ENCODE measurements at regions not wholly inside any gene's neighbourhood (a gene's known extent, or its start where the extent isn't known, plus 50 kb on each side); places are given as distances from the start of the nearest gene placed in this dataset.

DNA sequence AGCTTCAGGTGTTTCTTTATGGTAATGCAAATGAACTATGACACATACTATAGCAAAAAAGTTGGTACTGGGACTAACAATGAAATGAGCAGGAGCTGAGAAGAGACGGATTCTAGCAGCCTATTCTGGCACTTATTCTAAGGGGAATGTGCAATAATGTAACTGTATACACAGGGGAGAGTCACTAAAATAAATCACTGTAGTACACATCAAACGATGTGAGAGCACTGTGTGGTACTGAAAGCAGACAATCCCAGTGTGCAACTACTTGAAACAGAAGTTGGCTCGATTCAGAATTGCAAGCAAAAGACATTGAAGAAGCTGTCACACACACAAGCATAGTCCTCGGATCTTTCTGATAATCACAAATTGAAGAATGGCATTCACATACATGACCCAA lies 1713.0 kb upstream of the CDH9 start:
- Histone ChIP-seq H3K27me3 (ENCODE audit: low read depth, low read length) (no peaks in the 10 kb centered on the region), H3K27ac (ENCODE audit: low read length) (no peak overlapping the region), H3K36me3 (ENCODE audit: control insufficient read depth in 1 of 2, insufficient read depth in 2 of 2, low read length in 2 of 2) (no peaks in the 10 kb centered on the region), H3K4me3 (ENCODE audit: low read depth in 1 of 2, low read length in 2 of 2) (no peak overlapping the region), H3K4me1 (ENCODE audit: control insufficient read depth in 1 of 2, insufficient read depth in 2 of 2, low read length in 2 of 2) (no peaks in the 10 kb centered on the region), H3K9me3 (ENCODE audit: control insufficient read depth in 1 of 2, low read length in 2 of 2) (no peaks in the 10 kb centered on the region)

DNA sequence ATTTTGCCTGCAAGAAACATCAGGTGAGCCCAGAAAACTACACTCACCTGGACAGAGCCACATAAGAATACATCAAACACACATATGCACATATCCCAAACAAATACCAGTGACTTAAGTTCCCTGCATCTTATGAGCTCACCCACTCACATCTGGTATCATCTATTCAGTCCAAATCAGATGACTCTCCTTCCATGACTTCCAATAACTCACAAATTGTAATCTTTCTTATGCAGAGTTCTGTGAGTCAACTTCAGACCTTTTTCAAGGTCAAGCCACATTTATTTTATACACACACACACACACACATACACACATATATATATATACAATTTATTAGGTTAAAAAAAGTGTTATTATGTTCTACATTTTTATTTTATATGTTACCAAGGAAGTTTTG lies 1711.9 kb upstream of the CDH9 start:
- H3K36me3 ChIP-seq (ENCODE audit: control insufficient read depth in 1 of 2, insufficient read depth in 2 of 2, low read length in 2 of 2) = no peaks in the 10 kb centered on the region

DNA sequence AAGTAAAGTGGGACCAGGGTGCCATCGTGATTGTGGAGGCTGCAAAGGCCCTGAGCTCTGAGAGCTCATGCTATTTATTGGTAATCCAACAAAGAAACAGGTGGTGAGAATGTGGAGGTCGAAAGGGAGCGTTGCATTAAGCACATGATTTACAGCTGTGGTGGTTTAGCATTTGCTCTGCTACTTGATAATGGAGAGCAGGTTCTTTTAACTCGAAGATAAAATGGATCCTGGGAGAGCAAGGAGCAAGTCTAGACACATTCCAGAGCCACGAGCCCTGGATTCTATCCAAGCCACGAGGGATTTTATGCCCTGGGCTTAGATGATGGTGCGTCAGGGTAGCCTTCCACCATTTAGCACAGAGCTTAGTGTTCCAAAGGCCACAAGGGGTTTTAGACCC lies 1710.1 kb upstream of the CDH9 start:
- Histone ChIP-seq H3K4me3 (ENCODE audit: low read depth in 1 of 2, low read length in 2 of 2) (no peak overlapping the region), H3K4me1 (ENCODE audit: control insufficient read depth in 1 of 2, insufficient read depth in 2 of 2, low read length in 2 of 2) (no peaks in the 10 kb centered on the region), H3K27me3 (ENCODE audit: low read depth, low read length) (no peaks in the 10 kb centered on the region), H3K27ac (ENCODE audit: low read length) (no peak overlapping the region), H3K36me3 (ENCODE audit: control insufficient read depth in 1 of 2, insufficient read depth in 2 of 2, low read length in 2 of 2) (no peaks in the 10 kb centered on the region), H3K9me3 (ENCODE audit: control insufficient read depth in 1 of 2, low read length in 2 of 2) (no peaks in the 10 kb centered on the region)

More for the DNA sequence above, 1711.9 kb upstream of the CDH9 start:
- H3K9me3 ChIP-seq (ENCODE audit: control insufficient read depth in 1 of 2, low read length in 2 of 2) = no peaks in the 10 kb centered on the region
- no peaks in the 10 kb centered on the region for H3K27me3 ChIP-seq (ENCODE audit: low read depth, low read length)
- no peak overlapping the region for H3K27ac ChIP-seq (ENCODE audit: low read length)
- H3K4me1 ChIP-seq (ENCODE audit: control insufficient read depth in 1 of 2, insufficient read depth in 2 of 2, low read length in 2 of 2) = no peaks in the 10 kb centered on the region
- H3K4me3 ChIP-seq (ENCODE audit: low read depth in 1 of 2, low read length in 2 of 2) = no peak overlapping the region

DNA sequence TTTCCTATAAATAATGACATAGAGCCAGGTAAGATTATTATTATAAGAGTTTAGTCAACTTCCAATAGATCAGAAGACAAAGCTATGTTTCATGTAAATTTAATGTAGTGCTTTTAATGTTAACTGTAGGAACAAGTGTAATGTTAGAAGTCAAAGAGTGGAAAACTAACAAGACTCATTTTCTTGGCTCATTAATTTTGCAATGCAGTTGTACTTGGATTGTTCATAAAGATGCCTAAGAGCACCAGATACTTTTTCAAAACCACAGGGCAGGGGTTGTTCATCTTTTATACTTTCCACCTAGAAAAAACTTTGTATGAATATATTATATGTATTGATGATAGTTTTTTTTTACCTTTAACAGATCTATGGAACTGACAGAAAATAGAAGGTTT lies 1705.3 kb upstream of the CDH9 start:
- Histone ChIP-seq H3K27ac (ENCODE audit: low read length) (no peak overlapping the region), H3K4me3 (ENCODE audit: low read depth in 1 of 2, low read length in 2 of 2) (no peak overlapping the region), H3K27me3 (ENCODE audit: low read depth, low read length) (no peaks in the 10 kb centered on the region), H3K9me3 (ENCODE audit: control insufficient read depth in 1 of 2, low read length in 2 of 2) (no peaks in the 10 kb centered on the region), H3K36me3 (ENCODE audit: control insufficient read depth in 1 of 2, insufficient read depth in 2 of 2, low read length in 2 of 2) (no peaks in the 10 kb centered on the region), H3K4me1 (ENCODE audit: control insufficient read depth in 1 of 2, insufficient read depth in 2 of 2, low read length in 2 of 2) (peaks cover 0 to 3% of the 10 kb centered on the region in 2 donors)

DNA sequence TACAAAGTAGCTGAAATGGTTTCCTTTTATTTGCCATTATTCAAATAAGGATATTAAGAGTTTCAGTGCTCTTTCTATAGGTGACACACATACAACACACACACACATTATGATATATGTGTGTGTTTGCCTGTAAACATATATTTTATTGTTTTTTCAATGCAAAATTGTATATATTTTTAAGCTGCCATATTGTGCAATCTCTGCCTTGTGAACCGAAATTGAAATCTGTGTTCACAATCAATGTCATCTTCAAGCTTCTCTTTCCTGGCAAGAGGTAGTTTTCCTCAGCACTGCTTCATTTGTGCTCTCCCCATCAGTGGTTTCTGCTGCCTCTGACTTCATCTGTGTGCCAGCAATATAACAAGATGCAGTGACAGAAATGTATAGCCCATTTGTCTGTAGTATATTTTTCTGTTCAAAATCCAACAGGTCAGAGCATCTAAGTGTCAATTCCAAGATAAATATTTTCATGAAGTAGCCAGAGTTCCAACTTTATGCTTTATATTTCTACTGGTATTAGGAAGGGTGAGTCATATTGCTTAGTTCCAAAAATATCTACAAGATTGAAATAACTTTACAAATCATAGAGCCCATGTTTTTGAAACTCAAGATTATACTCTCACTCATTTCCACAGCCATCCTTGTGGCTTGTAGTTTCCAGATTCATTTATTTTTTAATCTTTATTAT lies 1704.8 kb upstream of the CDH9 start:
- no peaks in the 10 kb centered on the region for H3K9me3 ChIP-seq (ENCODE audit: control insufficient read depth in 1 of 2, low read length in 2 of 2)
- H3K36me3 ChIP-seq (ENCODE audit: control insufficient read depth in 1 of 2, insufficient read depth in 2 of 2, low read length in 2 of 2) = no peaks in the 10 kb centered on the region
- H3K27me3 ChIP-seq (ENCODE audit: low read depth, low read length) = no peaks in the 10 kb centered on the region
- H3K4me3 ChIP-seq (ENCODE audit: low read depth in 1 of 2, low read length in 2 of 2) = no peak overlapping the region
- no peak overlapping the region for H3K27ac ChIP-seq (ENCODE audit: low read length)
- peaks cover 0 to 3% of the 10 kb centered on the region in 2 donors for H3K4me1 ChIP-seq (ENCODE audit: control insufficient read depth in 1 of 2, insufficient read depth in 2 of 2, low read length in 2 of 2)

DNA sequence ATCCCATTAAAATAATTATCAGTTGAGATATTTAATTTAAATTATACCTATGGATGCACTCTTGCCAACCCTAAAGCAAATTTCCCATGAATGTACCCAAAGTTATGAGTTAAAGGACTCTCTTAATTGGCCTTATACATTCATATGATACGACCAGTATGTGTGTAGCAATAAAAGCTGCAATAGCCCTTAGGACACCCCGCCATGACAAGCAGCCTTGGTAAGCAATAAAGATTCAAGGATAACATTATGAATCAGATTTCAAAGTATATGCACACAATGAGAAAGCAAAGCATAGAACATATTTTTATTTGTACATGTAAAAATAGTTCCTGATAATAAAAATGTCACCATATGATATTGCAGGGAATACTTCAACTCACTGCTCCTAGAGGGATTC lies 1699.3 kb upstream of the CDH9 start:
- H3K9me3 ChIP-seq (ENCODE audit: control insufficient read depth in 1 of 2, low read length in 2 of 2) = no peaks in the 10 kb centered on the region
- no peaks in the 10 kb centered on the region for H3K4me1 ChIP-seq (ENCODE audit: control insufficient read depth in 1 of 2, insufficient read depth in 2 of 2, low read length in 2 of 2)
- H3K27me3 ChIP-seq (ENCODE audit: low read depth, low read length) = no peaks in the 10 kb centered on the region
- H3K36me3 ChIP-seq (ENCODE audit: control insufficient read depth in 1 of 2, insufficient read depth in 2 of 2, low read length in 2 of 2) = no peaks in the 10 kb centered on the region
- no peak overlapping the region for H3K27ac ChIP-seq (ENCODE audit: low read length)
- H3K4me3 ChIP-seq (ENCODE audit: low read depth in 1 of 2, low read length in 2 of 2) = no peak overlapping the region

DNA sequence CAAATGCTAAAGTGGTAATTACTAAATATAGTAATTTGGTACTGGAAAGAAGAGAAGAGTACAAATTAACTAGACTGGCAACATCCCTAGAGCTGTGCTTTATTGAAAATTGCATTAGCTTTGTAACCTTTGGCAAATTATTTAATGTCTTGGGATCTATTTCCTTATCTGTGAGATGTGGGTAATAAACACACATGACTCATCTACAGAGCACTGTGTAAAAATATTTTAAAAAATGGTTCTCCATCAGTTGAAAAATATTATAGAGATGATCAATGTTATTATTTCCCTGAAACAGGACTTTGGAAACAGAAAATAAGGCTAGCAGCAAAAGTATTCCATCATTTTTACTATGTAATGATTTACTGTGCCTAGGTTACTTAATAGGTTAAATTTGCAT lies 1698.8 kb upstream of the CDH9 start:
- Histone ChIP-seq H3K27ac (ENCODE audit: low read length) (no peak overlapping the region), H3K9me3 (ENCODE audit: control insufficient read depth in 1 of 2, low read length in 2 of 2) (no peaks in the 10 kb centered on the region), H3K4me3 (ENCODE audit: low read depth in 1 of 2, low read length in 2 of 2) (no peak overlapping the region), H3K36me3 (ENCODE audit: control insufficient read depth in 1 of 2, insufficient read depth in 2 of 2, low read length in 2 of 2) (no peaks in the 10 kb centered on the region), H3K4me1 (ENCODE audit: control insufficient read depth in 1 of 2, insufficient read depth in 2 of 2, low read length in 2 of 2) (no peaks in the 10 kb centered on the region), H3K27me3 (ENCODE audit: low read depth, low read length) (no peaks in the 10 kb centered on the region)

DNA sequence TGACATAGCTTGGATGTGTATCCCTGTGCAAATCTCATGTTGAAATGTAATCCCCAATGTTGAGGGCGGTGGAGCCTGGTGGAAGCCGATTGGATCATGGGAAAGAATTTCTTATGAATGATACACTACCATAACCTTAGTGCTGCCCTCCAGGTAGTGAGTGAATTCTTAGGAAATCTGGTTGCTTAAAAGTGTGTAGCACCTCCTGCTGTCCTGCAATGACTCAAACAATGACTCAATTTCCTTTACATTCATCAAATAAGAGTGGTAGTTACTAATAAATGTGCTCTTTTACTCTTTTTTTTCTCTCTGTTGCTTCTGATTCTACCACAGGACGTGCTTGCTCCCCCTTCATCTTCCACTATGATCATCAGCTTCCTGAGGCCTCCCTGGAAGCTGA lies 1696.0 kb upstream of the CDH9 start:
- H3K36me3 ChIP-seq (ENCODE audit: control insufficient read depth in 1 of 2, insufficient read depth in 2 of 2, low read length in 2 of 2) = no peaks in the 10 kb centered on the region
- H3K9me3 ChIP-seq (ENCODE audit: control insufficient read depth in 1 of 2, low read length in 2 of 2) = no peaks in the 10 kb centered on the region
- no peak overlapping the region for H3K4me3 ChIP-seq (ENCODE audit: low read depth in 1 of 2, low read length in 2 of 2)
- H3K27me3 ChIP-seq (ENCODE audit: low read depth, low read length) = no peaks in the 10 kb centered on the region
- no peak overlapping the region for H3K27ac ChIP-seq (ENCODE audit: low read length)
- no peaks in the 10 kb centered on the region for H3K4me1 ChIP-seq (ENCODE audit: control insufficient read depth in 1 of 2, insufficient read depth in 2 of 2, low read length in 2 of 2)

DNA sequence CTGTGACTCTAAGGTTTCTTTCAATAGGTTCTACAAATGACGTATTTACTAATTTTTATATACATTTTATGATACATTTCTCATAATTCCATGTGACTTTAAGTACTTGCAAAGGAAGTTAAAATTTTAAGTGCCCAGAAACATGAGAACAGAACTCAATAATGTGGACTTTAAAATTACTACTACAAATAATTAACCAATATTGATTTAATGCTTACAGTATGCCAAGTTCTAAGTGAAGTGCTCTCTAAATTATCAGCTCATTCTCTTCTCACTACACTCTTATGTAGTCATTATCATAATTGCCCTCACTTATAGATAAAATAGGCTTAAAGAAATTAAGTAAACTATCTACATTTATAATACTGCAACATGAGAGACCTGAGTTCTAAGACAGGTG lies 1690.7 kb upstream of the CDH9 start:
- H3K4me3 ChIP-seq (ENCODE audit: low read depth in 1 of 2, low read length in 2 of 2) = no peak overlapping the region
- no peaks in the 10 kb centered on the region for H3K9me3 ChIP-seq (ENCODE audit: control insufficient read depth in 1 of 2, low read length in 2 of 2)
- H3K36me3 ChIP-seq (ENCODE audit: control insufficient read depth in 1 of 2, insufficient read depth in 2 of 2, low read length in 2 of 2) = no peaks in the 10 kb centered on the region
- no peaks in the 10 kb centered on the region for H3K4me1 ChIP-seq (ENCODE audit: control insufficient read depth in 1 of 2, insufficient read depth in 2 of 2, low read length in 2 of 2)
- H3K27me3 ChIP-seq (ENCODE audit: low read depth, low read length) = no peaks in the 10 kb centered on the region
- H3K27ac ChIP-seq (ENCODE audit: low read length) = no peak overlapping the region

DNA sequence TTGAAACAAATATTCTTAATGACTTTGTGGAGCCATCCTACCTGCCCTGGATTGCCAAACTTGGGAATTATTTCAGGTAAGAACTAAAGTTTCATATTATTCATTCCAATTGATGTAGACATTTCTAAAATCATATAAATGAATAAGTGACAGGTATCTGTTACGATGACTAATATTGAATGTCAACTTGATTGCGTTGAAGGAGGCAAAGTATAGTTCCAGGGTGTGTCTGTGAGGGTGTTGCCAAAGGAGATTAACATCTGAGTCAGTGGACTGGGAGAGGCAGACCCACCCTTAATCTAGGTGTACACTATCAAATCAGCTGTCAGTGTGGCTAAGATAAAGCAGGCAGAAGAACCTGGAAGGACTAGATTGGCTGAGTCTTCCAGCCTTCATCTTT lies 1688.4 kb upstream of the CDH9 start:
- H3K36me3 ChIP-seq (ENCODE audit: control insufficient read depth in 1 of 2, insufficient read depth in 2 of 2, low read length in 2 of 2) = no peaks in the 10 kb centered on the region
- no peak overlapping the region for H3K27ac ChIP-seq (ENCODE audit: low read length)
- H3K4me1 ChIP-seq (ENCODE audit: control insufficient read depth in 1 of 2, insufficient read depth in 2 of 2, low read length in 2 of 2) = no peaks in the 10 kb centered on the region
- H3K9me3 ChIP-seq (ENCODE audit: control insufficient read depth in 1 of 2, low read length in 2 of 2) = no peaks in the 10 kb centered on the region
- no peak overlapping the region for H3K4me3 ChIP-seq (ENCODE audit: low read depth in 1 of 2, low read length in 2 of 2)
- no peaks in the 10 kb centered on the region for H3K27me3 ChIP-seq (ENCODE audit: low read depth, low read length)

DNA sequence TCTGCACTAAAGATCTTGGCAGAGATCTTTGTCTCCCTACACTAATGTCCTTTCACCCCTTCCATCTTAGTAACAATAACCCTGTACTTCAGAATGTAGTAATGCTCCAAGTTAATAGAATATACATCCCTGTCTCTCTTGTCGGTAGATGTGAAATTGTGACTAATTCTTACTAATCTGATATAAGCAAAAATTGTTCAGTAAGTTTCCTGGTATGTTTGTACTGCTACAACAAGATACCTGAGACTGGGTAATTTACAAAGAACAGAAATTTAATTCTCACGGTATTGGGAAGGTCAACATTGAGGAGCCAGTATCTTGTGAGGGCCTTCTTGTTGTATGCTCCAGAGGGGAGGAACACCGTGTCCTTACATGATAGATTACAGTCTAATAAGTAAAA lies 1686.6 kb upstream of the CDH9 start:
- Histone ChIP-seq H3K4me3 (ENCODE audit: low read depth in 1 of 2, low read length in 2 of 2) (no peak overlapping the region), H3K36me3 (ENCODE audit: control insufficient read depth in 1 of 2, insufficient read depth in 2 of 2, low read length in 2 of 2) (no peaks in the 10 kb centered on the region), H3K4me1 (ENCODE audit: control insufficient read depth in 1 of 2, insufficient read depth in 2 of 2, low read length in 2 of 2) (no peaks in the 10 kb centered on the region), H3K27me3 (ENCODE audit: low read depth, low read length) (no peaks in the 10 kb centered on the region), H3K27ac (ENCODE audit: low read length) (no peak overlapping the region), H3K9me3 (ENCODE audit: control insufficient read depth in 1 of 2, low read length in 2 of 2) (no peaks in the 10 kb centered on the region)

DNA sequence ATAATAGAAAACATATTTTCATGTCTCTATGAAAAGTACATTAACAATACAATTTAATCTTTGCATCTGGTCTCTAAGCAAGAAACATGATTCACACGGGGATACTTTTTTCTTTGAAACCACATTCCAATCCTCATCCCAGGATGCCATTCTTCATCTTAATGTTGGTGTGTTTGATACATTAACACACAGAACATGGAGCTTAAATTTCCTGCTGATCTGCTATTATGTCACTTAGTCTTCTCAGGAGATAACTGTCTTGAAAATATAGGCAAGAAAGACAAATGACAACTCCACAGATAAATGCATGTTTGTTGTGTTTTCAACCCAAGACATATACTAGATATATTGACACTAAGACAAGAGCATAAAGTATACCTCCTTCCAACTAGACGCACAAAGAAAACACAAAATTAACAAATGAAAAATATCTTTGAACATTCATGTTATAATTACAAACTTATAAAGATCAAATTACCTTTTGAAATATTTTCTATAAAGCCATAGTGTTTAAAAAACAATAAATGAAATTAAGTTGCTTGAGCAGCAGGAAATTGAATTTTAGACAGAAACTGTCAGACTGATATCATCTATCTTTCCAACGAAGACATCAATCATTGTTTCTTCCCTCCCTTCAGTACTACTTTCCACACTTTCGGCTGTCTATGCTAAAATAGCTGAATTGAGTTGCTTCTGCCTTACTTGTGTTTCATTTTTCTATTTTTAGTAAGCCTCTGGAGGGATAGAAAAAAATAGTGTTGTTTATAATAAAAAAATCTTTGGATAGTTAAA lies 1676.7 kb upstream of the CDH9 start:
- Histone ChIP-seq H3K27ac (ENCODE audit: low read length) (no peak overlapping the region), H3K27me3 (ENCODE audit: low read depth, low read length) (no peaks in the 10 kb centered on the region), H3K4me3 (ENCODE audit: low read depth in 1 of 2, low read length in 2 of 2) (no peak overlapping the region), H3K9me3 (ENCODE audit: control insufficient read depth in 1 of 2, low read length in 2 of 2) (no peaks in the 10 kb centered on the region), H3K36me3 (ENCODE audit: control insufficient read depth in 1 of 2, insufficient read depth in 2 of 2, low read length in 2 of 2) (no peaks in the 10 kb centered on the region), H3K4me1 (ENCODE audit: control insufficient read depth in 1 of 2, insufficient read depth in 2 of 2, low read length in 2 of 2) (no peaks in the 10 kb centered on the region)

All from muscle layer of duodenum (tissue), 2 donors.